ENCODE measurements at regions not wholly inside any gene's neighbourhood (a gene's known extent, or its start where the extent isn't known, plus 50 kb on each side); places are given as distances from the start of the nearest gene placed in this dataset.

GRCh38 chr18:65622436-65622835, 128.4 kb upstream of the CDH7 start:
- TF ChIP-seq CTCF (IDR thresholded peaks at IDR 0.05) = no peak
- no peaks in the 10 kb centered on the region for H3K36me3 ChIP-seq (ENCODE audit: control insufficient read depth, insufficient read depth, low read length)

GRCh38 chr18:65620076-65620696, 130.6 kb upstream of the CDH7 start:
- Histone ChIP-seq H3K27me3 (ENCODE audit: control insufficient read depth, insufficient read depth, low read length) (no peaks in the 10 kb centered on the region), H3K9me3 (ENCODE audit: control insufficient read depth, low read length) (no peaks in the 10 kb centered on the region), H3K4me2 (ENCODE audit: low read length) (no peak overlapping the region), H3K79me2 (no peaks in the 10 kb centered on the region), H3K4me1 (no peaks in the 10 kb centered on the region), H2AFZ (no peak overlapping the region), H3K4me3 (ENCODE audit: low read depth, low read length) (no peak overlapping the region), H3K27ac (no peak overlapping the region), H3K36me3 (ENCODE audit: control insufficient read depth, insufficient read depth, low read length) (no peaks in the 10 kb centered on the region), H3K9ac (no peak overlapping the region)
- TF ChIP-seq CTCF (IDR thresholded peaks at IDR 0.05) = no peak

More at GRCh38 chr18:65622436-65622835, 128.4 kb upstream of the CDH7 start:
- Histone ChIP-seq H3K27ac (no peak overlapping the region), H3K4me2 (ENCODE audit: low read length) (no peak overlapping the region), H3K9me3 (ENCODE audit: control insufficient read depth, low read length) (no peaks in the 10 kb centered on the region), H3K27me3 (ENCODE audit: control insufficient read depth, insufficient read depth, low read length) (no peaks in the 10 kb centered on the region), H2AFZ (no peak overlapping the region), H3K4me1 (no peaks in the 10 kb centered on the region), H3K79me2 (no peaks in the 10 kb centered on the region), H3K9ac (no peak overlapping the region), H3K4me3 (ENCODE audit: low read depth, low read length) (no peak overlapping the region)

GRCh38 chr18:65610939-65611338, 139.9 kb upstream of the CDH7 start:
- no peaks in the 10 kb centered on the region for H3K9me3 ChIP-seq (ENCODE audit: control insufficient read depth, low read length)
- no peak overlapping the region for H3K4me2 ChIP-seq (ENCODE audit: low read length)
- no peaks in the 10 kb centered on the region for H3K79me2 ChIP-seq
- no peak overlapping the region for H2AFZ ChIP-seq
- H3K9ac ChIP-seq = no peak overlapping the region
- H3K27me3 ChIP-seq (ENCODE audit: control insufficient read depth, insufficient read depth, low read length) = no peaks in the 10 kb centered on the region
- H3K4me1 ChIP-seq = no peaks in the 10 kb centered on the region
- no peak overlapping the region for H3K4me3 ChIP-seq (ENCODE audit: low read depth, low read length)
- H3K27ac ChIP-seq = no peak overlapping the region
- TF ChIP-seq CTCF (IDR thresholded peaks at IDR 0.05) = no peak
- no peaks in the 10 kb centered on the region for H3K36me3 ChIP-seq (ENCODE audit: control insufficient read depth, insufficient read depth, low read length)

GRCh38 chr18:65608471-65608870, 142.3 kb upstream of the CDH7 start:
- no peak overlapping the region for H2AFZ ChIP-seq
- no peak overlapping the region for H3K4me3 ChIP-seq (ENCODE audit: low read depth, low read length)
- no peaks in the 10 kb centered on the region for H3K79me2 ChIP-seq
- H3K4me1 ChIP-seq = no peaks in the 10 kb centered on the region
- TF ChIP-seq CTCF (IDR thresholded peaks at IDR 0.05) = no peak
- H3K9me3 ChIP-seq (ENCODE audit: control insufficient read depth, low read length) = no peaks in the 10 kb centered on the region
- H3K4me2 ChIP-seq (ENCODE audit: low read length) = no peak overlapping the region
- H3K27ac ChIP-seq = no peak overlapping the region
- no peaks in the 10 kb centered on the region for H3K27me3 ChIP-seq (ENCODE audit: control insufficient read depth, insufficient read depth, low read length)
- no peaks in the 10 kb centered on the region for H3K36me3 ChIP-seq (ENCODE audit: control insufficient read depth, insufficient read depth, low read length)
- no peak overlapping the region for H3K9ac ChIP-seq

GRCh38 chr18:65607161-65607560, 143.7 kb upstream of the CDH7 start:
- Histone ChIP-seq H3K9me3 (ENCODE audit: control insufficient read depth, low read length) (no peaks in the 10 kb centered on the region), H3K36me3 (ENCODE audit: control insufficient read depth, insufficient read depth, low read length) (no peaks in the 10 kb centered on the region), H3K4me2 (ENCODE audit: low read length) (no peak overlapping the region), H3K4me1 (no peaks in the 10 kb centered on the region), H3K79me2 (no peaks in the 10 kb centered on the region), H3K27ac (no peak overlapping the region), H3K9ac (no peak overlapping the region), H3K27me3 (ENCODE audit: control insufficient read depth, insufficient read depth, low read length) (no peaks in the 10 kb centered on the region), H3K4me3 (ENCODE audit: low read depth, low read length) (no peak overlapping the region), H2AFZ (no peak overlapping the region)
- TF ChIP-seq CTCF (IDR thresholded peaks at IDR 0.05) = no peak
